ENCODE measurements at regions not wholly inside any gene's neighbourhood (a gene's known extent, or its start where the extent isn't known, plus 50 kb on each side); places are given as distances from the start of the nearest gene placed in this dataset.

DNA sequence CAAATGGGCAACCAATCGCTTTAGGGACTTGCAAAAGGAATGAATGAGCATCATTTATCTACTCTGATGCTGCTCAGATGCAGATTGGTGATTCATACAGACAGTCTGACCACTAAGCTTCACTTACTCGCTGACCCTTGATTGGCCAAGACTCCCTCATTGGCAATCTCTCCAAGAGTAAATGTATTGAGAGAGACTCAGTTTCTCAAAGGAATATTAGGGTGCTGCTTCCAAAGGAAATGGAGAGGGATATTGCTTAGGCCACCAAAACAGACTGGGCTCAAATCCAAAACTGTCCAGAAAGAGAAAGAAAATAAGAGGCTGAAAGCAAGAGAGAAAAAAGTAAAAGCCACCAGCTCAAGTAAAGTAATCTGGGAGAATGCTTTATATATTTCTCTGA, 785.2 kb downstream of the GALC start:
- Mint-ChIP-seq H3K27ac (no peak overlapping the region), H3K4me1 (no peaks in the 10 kb centered on the region), H3K27me3 (no peaks in the 10 kb centered on the region), H3K9me3 (peaks cover 3 to 21% (median 5%) of the 10 kb centered on the region in 3 donors), H3K4me3 (no peak overlapping the region), H3K36me3 (no peaks in the 10 kb centered on the region)

GRCh38 chr14:87205811-87206210, 787.2 kb downstream of the GALC start:
- Mint-ChIP-seq H3K27ac (no peak overlapping the region), H3K4me3 (no peak overlapping the region), H3K4me1 (peaks cover 0 to under 1% (median 0%) of the 10 kb centered on the region in 3 donors), H3K9me3 (peaks cover 5 to 18% (median 6%) of the 10 kb centered on the region in 3 donors), H3K27me3 (no peaks in the 10 kb centered on the region), H3K36me3 (no peaks in the 10 kb centered on the region)

DNA sequence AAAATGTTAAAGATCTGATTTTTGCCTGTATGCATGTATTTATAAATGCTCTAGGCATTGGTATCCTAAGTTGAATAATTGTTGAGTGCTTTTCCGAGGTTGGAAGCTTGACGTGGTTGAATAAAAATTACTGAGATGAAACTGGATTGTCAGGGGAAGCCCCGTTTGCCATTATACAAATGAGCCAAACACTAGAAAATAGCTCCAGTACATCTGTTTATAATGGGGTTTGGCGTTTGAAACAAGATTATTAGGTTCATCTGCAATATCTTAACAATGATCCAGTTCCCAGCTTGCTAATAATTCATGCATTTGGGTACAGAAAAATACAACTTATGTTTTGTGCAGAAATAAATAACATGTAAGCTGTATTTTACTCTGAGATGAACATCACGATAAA, 789.6 kb downstream of the GALC start:
- Mint-ChIP-seq H3K4me3 (no peak overlapping the region), H3K36me3 (no peaks in the 10 kb centered on the region), H3K27me3 (no peaks in the 10 kb centered on the region), H3K9me3 (peaks cover 7 to 11% (median 9%) of the 10 kb centered on the region in 3 donors), H3K27ac (no peak overlapping the region), H3K4me1 (peaks cover 0 to 2% (median 0%) of the 10 kb centered on the region in 3 donors)

DNA sequence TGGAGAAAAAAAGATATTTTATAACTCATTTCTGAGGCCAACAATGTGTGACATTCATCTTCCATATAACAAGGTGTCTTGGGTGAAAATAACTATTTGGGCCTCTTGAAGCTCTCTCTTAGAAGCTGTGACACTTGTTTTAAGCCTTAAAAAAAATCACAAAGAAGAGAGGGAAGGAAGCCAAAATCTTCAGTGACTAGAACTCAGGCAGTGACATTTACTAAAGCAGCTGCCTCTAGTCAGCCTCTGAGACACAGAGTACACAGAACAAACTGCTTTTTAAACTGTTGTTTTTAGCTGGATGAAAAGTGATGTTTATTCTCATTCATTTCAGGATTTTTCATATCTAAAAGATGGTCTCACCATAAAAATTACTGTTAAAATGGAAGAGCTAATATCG, 793.6 kb downstream of the GALC start:
- no peak overlapping the region for H3K4me3 Mint-ChIP-seq
- no peaks in the 10 kb centered on the region for H3K36me3 Mint-ChIP-seq
- no peaks in the 10 kb centered on the region for H3K27me3 Mint-ChIP-seq
- H3K9me3 Mint-ChIP-seq, result peaks cover 5 to 12% (median 8%) of the 10 kb centered on the region in 3 donors
- peaks cover 0 to 2% (median 0%) of the 10 kb centered on the region in 3 donors for H3K4me1 Mint-ChIP-seq
- H3K27ac Mint-ChIP-seq, result no peak overlapping the region

GRCh38 chr14:87196436-87196835, 796.5 kb downstream of the GALC start:
- H3K27ac Mint-ChIP-seq, result no peak overlapping the region
- no peak overlapping the region for H3K4me3 Mint-ChIP-seq
- H3K4me1 Mint-ChIP-seq, result peaks cover 0 to 2% (median 0%) of the 10 kb centered on the region in 3 donors
- no peaks in the 10 kb centered on the region for H3K36me3 Mint-ChIP-seq
- H3K27me3 Mint-ChIP-seq, result no peaks in the 10 kb centered on the region
- H3K9me3 Mint-ChIP-seq, result peaks cover 7 to 12% (median 12%) of the 10 kb centered on the region in 3 donors

DNA sequence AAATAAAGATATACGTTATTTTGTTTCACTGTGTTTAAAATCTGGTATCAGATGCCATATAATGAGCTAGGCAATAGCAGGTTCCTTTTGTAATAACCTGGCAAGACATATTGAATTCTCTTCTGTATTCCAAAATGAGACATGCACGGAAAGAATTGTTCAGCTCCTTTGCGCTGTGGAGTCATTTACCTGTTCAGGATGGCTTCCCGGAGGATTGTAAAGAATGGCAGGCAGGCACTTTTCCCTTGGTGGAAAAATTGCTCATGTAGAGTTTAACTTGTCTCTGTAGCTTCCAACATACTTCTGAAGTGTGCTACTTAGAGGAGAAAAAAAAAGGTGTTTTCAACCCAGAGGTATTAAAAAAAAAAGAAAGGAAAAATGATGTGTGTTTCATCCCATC, 805.2 kb downstream of the GALC start:
- no peaks in the 10 kb centered on the region for H3K4me1 Mint-ChIP-seq
- no peak overlapping the region for H3K4me3 Mint-ChIP-seq
- peaks cover 5 to 16% (median 5%) of the 10 kb centered on the region in 3 donors for H3K9me3 Mint-ChIP-seq
- H3K27me3 Mint-ChIP-seq, result no peaks in the 10 kb centered on the region
- no peak overlapping the region for H3K27ac Mint-ChIP-seq
- H3K36me3 Mint-ChIP-seq, result no peaks in the 10 kb centered on the region

GRCh38 chr14:87186737-87187136, 806.2 kb downstream of the GALC start:
- Mint-ChIP-seq H3K27me3 (no peaks in the 10 kb centered on the region), H3K27ac (no peak overlapping the region), H3K9me3 (peaks cover 2 to 16% (median 5%) of the 10 kb centered on the region in 3 donors)

GRCh38 chr14:87185961-87186560, 806.9 kb downstream of the GALC start:
- H3K4me1 Mint-ChIP-seq, result no peaks in the 10 kb centered on the region
- H3K36me3 Mint-ChIP-seq, result no peaks in the 10 kb centered on the region
- H3K27me3 Mint-ChIP-seq, result no peaks in the 10 kb centered on the region
- H3K9me3 Mint-ChIP-seq, result peaks cover 1 to 20% (median 5%) of the 10 kb centered on the region in 3 donors
- no peak overlapping the region for H3K27ac Mint-ChIP-seq
- H3K4me3 Mint-ChIP-seq, result no peak overlapping the region

More at GRCh38 chr14:87186737-87187136, 806.2 kb downstream of the GALC start:
- Mint-ChIP-seq H3K4me3 (no peak overlapping the region), H3K36me3 (no peaks in the 10 kb centered on the region), H3K4me1 (no peaks in the 10 kb centered on the region)

- H3K4me1 Mint-ChIP-seq, result no peaks in the 10 kb centered on the region
- no peaks in the 10 kb centered on the region for H3K36me3 Mint-ChIP-seq
- peaks cover 2 to 20% (median 6%) of the 10 kb centered on the region in 3 donors for H3K9me3 Mint-ChIP-seq
- H3K4me3 Mint-ChIP-seq, result no peak overlapping the region
- no peak overlapping the region for H3K27ac Mint-ChIP-seq
- no peaks in the 10 kb centered on the region for H3K27me3 Mint-ChIP-seq
These were observed 808.8 kb downstream of the GALC start for GRCh38 chr14:87184180-87184579.

DNA sequence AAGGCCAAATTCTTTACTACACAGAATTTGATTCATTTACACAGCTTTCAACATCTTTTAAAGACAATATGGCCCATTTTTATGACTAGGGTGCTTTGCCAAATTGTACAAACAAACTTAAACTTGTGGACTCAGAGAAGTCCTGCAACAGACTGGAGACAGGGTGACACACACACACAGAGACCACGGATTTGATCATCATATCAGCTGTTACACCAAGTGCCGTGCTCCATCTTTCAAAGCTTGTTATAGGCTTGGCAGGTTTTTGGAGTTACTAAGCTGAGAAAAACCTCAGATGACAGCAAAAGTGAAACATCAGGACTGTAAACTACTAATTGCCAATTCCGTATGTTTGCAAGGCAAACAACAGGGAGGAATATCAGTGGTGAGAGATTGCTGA, 811.7 kb downstream of the GALC start:
- Mint-ChIP-seq H3K36me3 (no peaks in the 10 kb centered on the region), H3K9me3 (peaks cover 1 to 22% (median 2%) of the 10 kb centered on the region in 3 donors), H3K27me3 (no peaks in the 10 kb centered on the region), H3K4me1 (no peaks in the 10 kb centered on the region), H3K27ac (no peak overlapping the region), H3K4me3 (no peak overlapping the region)

- Mint-ChIP-seq H3K27me3 (no peaks in the 10 kb centered on the region), H3K4me1 (no peaks in the 10 kb centered on the region), H3K4me3 (no peak overlapping the region), H3K27ac (no peak overlapping the region), H3K36me3 (peaks cover 1% of the 10 kb centered on the region), H3K9me3 (peaks cover 1 to 22% (median 2%) of the 10 kb centered on the region in 3 donors)
These were observed 813.0 kb downstream of the GALC start for GRCh38 chr14:87179936-87180335.

GRCh38 chr14:87178277-87178676, 814.7 kb downstream of the GALC start:
- Mint-ChIP-seq H3K27me3 (no peaks in the 10 kb centered on the region), H3K9me3 (peaks cover 1 to 9% (median 2%) of the 10 kb centered on the region in 3 donors), H3K27ac (no peak overlapping the region), H3K36me3 (peaks cover 1% of the 10 kb centered on the region), H3K4me3 (no peak overlapping the region), H3K4me1 (no peaks in the 10 kb centered on the region)

GRCh38 chr14:87175175-87175574, 817.8 kb downstream of the GALC start:
- H3K27ac Mint-ChIP-seq, result no peak overlapping the region
- H3K4me1 Mint-ChIP-seq, result no peaks in the 10 kb centered on the region
- no peaks in the 10 kb centered on the region for H3K27me3 Mint-ChIP-seq
- peaks cover 3 to 5% (median 4%) of the 10 kb centered on the region in 3 donors for H3K9me3 Mint-ChIP-seq
- H3K4me3 Mint-ChIP-seq, result no peak overlapping the region
- H3K36me3 Mint-ChIP-seq, result peaks cover 1% of the 10 kb centered on the region

DNA sequence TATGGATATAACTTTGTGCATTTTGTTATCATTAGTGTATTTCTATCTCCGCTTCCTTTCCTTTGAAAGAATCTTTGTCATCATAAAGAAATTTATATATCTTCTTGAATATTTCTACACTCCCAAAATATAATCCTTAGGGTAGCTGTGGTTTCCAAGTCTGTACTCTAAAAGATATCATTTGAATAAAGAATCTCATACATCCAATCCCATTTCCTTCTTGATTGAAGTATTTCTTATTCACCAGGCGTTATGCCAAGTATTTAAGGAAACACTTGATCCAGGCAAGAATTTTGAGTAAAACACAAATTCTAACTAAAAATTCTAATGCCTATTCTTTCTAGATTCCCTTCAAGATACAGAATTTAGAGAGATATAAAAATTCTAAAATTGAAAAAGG, 821.8 kb downstream of the GALC start:
- H3K9me3 Mint-ChIP-seq, result peaks cover 2 to 8% (median 4%) of the 10 kb centered on the region in 3 donors
- peaks cover 1% of the 10 kb centered on the region for H3K36me3 Mint-ChIP-seq
- no peaks in the 10 kb centered on the region for H3K4me1 Mint-ChIP-seq

GRCh38 chr14:87170179-87170578, 822.8 kb downstream of the GALC start:
- Mint-ChIP-seq H3K27me3 (no peaks in the 10 kb centered on the region), H3K9me3 (peaks cover 2 to 8% (median 3%) of the 10 kb centered on the region in 3 donors), H3K4me1 (peaks cover 0 to 1% (median 0%) of the 10 kb centered on the region in 3 donors), H3K27ac (no peak overlapping the region), H3K36me3 (peaks cover 1% of the 10 kb centered on the region), H3K4me3 (no peak overlapping the region)

More for the DNA sequence above, 821.8 kb downstream of the GALC start:
- Mint-ChIP-seq H3K4me3 (no peak overlapping the region), H3K27me3 (no peaks in the 10 kb centered on the region), H3K27ac (no peak overlapping the region)

- H3K4me3 Mint-ChIP-seq, result no peak overlapping the region
- H3K36me3 Mint-ChIP-seq, result no peaks in the 10 kb centered on the region
- no peak overlapping the region for H3K27ac Mint-ChIP-seq
- H3K9me3 Mint-ChIP-seq, result peaks cover 2 to 8% (median 3%) of the 10 kb centered on the region in 3 donors
- H3K4me1 Mint-ChIP-seq, result peaks cover 0 to 1% (median 0%) of the 10 kb centered on the region in 3 donors
- H3K27me3 Mint-ChIP-seq, result no peaks in the 10 kb centered on the region
These were observed 823.6 kb downstream of the GALC start for GRCh38 chr14:87169362-87169761.
